COLO668 (cell line): ENCODE measurements at regions not wholly inside any gene's neighbourhood (a gene's known extent, or its start where the extent isn't known, plus 50 kb on each side); places are given as distances from the start of the nearest gene placed in this dataset.
A peak's percentile ranks its signal among the peaks of the same experiment; 100 is the strongest.
"Not testable (repeated sequence)": the region's sequence is repeated elsewhere in the genome, so short reads cannot be mapped to it uniquely, and the experiment has no call there.

Source experiments
- DNase-seq: peaks from one replicate; lab custom pipeline; 2025; ENCODE audit not compliant: unreplicated experiment; lab: John Stamatoyannopoulos, UW

DNA sequence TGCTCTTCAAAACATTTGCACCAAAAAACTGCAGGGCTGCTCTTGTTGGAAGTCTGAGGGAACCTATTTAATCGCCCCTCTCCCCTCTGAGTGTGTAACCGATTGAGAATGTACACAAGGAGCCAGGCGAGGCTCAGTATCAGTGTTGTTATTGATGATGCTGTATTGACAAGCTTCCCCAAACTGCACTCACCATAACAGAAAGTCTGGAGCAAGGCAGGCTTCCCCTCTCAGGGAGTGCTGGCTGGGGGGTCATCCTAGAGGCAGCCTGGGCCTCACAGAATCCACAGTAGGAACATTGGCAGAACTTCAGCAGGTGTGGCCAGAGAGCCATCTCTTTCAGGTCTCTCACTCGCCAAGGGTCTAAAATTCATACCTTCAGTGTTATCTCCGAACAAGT is 58.1 kb upstream of the TUNAR start:
- no peak for DNase-seq

DNA sequence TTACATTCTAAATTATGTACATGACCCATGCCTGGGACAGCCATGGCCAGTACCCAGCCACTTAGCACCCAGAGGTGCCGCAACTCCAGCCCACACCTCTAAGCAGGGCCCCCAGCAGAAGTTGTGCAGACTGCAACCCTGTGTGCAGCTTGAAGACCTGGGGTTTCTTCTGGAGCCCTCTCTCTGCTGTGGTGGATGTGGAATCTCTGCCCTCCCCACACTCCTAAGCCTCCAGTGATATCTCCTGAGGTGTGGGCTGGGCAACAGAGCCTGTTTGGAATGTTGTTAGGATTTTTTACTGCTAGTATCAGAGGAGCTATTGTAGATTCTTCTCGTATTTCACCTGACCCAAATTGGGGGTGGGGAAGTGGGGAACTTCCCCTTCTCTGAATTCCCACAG is 59.4 kb upstream of the TUNAR start:
- peak; percentile 76 for DNase-seq

DNA sequence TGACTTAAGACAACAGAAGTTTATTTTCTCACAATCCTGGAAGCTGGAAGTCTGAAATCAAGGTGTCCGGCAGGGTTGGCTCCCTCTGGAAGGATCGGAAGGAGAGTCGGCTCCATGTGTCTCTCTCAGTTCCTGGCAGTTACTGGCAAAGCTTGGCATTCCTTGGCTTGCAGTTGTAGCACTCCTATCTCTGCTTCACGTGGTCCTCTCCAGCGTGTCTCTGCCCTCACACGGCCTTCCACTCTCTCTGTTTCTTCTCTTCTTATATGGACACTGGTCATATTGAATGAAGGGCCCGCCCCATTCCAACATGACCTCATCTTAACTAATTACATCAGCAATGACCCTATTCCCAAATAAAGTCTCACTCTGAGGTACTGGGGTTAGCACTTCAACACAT is 60.1 kb upstream of the TUNAR start:
- no peak for DNase-seq

DNA sequence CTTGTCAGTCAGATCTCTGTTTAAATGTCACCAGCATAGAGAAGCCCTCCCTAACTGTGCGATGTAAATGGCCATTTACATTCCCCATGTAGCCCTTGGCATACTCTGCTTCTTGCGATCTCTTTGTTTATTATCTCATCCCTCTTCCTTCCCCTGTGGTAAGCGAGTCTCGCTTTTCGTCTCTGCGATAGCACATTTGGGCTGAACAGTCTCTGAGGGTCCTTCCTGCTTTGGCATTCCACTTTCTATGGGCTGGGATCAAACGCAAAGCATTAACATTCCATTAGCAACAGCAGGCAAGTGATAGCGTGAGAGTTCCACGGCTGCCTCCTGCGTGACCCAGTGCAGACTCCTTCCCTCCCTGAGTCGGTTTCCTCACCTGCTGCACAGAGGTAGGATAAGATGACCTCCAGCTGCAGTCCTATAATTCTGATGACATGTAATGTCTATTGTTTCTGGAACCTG is 61.4 kb upstream of the TUNAR start:
- DNase-seq, result no peak

DNA sequence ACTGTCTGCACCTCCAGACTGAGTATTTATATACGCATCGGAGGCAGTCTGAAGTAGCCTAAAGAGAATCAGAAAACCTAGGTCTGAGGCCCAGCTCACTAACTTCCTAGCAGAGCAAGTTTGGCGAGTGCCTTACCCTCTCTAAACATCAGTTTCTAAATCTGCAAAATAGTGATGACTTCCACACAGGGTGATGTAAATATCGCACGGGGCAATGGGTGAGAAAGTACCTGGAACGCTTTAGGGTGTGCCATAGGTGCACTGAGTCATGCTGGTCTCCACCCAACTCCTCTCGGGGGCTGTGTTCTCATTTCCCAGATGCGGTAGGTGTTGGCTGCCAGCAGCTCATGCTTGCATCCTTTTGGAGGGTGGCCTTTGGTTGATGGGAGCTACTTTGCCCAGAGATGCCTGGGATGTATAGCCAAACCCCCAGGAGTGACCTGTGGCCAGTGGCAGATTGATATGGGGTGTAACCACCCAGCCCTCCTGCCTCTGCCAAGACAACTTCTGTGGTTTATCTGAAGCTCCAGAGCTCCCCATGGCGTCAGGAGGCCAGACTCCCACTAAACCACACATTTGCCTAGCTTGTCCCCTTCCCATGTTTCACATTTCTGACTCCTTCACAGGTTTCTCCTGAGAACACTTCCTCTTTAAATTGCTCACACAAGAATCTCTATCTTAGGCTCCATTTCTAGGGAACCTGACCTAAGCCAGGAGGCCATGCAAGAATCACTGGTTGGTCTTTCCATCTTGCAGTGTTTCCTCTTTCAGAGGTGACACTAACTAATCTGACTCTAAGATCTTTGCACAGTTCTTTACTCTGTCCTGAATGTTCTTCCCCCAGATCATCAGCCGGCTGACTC is 62.0 kb upstream of the TUNAR start:
- no peak for DNase-seq

DNA sequence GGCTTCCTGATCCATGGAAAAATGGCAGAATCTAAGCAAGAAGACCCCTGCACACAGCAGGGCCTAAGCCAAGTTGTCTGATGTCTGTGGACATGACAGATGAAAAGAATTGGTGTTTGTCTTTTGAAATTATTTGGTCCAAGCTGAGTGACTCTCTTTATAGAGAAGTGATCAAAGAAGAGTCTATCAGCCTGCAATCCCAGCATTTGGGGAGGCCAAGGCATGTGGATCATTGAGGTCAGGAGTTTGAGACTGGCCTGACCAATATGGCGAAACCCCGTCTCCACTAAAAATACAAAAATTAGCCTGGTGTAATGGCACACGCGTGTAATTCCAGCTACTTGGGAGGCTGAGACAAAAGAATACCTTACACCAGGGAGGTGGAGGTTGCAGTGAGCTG is 64.8 kb upstream of the TUNAR start:
- DNase-seq, result no peak

DNA sequence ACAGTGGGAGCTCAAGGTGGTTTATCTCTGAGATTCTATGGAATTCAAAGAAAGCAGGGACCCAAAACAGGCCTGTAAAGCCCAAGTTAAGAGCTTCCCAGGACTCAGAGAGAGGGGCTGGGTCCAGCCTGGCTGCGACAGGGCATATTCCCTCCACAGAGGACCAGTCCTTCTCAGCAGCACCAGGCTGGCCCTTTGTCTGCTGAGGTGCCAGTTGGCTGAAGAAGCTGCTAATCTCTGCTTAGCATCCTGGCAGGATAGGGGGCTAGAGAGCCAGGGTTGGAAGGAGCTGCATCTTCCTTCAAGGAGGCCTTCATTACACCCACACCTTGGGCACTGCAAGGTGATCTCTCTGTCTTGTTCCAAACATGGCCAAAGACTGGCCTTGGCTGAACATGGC is 68.3 kb upstream of the TUNAR start:
- no peak for DNase-seq

DNA sequence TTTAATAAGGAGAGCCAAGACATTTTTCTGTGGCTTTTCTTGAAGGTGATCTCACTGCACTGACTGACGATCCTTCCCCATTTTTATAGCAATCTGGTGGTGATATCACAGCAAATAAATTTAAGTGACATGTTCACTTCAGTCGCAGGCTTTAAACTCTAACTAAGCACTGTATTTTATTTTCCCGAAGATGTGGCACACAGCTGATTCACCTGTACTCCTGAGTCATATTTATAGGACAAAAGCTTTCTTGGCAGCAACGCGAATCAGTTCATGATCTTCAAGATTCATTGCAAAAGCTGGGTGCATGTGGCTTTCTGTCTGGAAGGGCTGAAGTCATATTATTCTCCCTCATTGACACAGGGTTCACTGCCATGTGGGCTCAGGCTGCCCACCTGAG is 79.8 kb upstream of the TUNAR start:
- no peak for DNase-seq

DNA sequence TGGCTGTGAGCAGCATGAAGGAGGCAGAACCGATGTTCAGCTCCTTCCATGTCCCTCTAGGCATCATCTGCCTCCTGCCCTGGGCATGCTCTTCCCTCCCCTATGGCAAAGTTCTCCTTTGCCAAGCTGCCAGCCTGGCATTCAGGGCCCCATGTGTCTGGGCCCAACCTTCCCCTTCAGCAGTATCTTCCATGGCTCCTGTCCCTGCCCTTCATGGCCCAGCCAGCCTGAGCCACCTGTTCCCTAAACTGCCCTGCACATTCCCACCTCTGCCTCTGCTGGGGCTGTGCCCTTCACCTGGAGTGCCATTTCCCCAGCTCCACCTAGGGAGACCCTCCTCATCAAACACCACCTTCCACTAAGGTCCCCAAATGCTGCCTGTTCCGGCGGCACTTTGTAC is 74.0 kb upstream of the TCL1A start:
- DNase-seq, result no peak

DNA sequence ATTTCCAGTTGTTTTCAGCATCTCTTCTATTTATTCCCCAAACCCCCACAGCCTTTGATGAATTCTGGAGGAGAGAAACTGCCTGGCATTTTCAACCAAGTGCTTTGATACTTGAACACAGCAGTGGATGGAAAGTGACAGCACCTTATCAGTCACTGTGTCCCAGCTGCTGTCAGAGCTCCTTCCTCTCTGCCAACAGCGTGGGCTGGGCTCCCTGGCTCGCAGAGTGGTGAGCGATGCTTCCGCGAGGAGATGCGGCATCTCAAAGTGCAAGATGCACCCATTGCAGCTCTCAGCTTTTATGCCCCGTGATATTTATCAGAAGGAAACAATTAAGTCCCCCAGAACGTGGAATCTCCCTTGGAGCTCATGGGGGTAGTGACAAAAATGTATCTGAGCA is 72.6 kb upstream of the TCL1A start:
- DNase-seq, result no peak

DNA sequence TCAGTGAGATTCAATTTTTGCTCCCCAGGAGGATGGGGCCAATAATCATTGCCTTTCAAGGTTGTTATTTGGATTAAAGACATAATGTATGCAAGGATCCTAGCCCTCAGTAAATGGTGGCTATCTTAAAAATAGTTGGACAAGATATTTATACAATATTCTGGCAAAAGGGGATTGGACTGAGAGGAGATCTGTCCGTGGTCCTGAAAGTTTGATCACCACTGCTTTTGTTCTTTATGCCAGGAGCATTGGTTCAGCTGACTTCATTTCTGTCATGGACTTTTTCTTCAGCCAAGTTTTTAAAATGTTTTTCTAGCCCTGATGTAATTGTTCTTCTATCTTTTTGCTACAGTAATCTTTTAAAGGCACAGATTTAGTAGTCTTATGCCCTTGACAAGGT is 70.2 kb upstream of the TCL1A start:
- no peak for DNase-seq

DNA sequence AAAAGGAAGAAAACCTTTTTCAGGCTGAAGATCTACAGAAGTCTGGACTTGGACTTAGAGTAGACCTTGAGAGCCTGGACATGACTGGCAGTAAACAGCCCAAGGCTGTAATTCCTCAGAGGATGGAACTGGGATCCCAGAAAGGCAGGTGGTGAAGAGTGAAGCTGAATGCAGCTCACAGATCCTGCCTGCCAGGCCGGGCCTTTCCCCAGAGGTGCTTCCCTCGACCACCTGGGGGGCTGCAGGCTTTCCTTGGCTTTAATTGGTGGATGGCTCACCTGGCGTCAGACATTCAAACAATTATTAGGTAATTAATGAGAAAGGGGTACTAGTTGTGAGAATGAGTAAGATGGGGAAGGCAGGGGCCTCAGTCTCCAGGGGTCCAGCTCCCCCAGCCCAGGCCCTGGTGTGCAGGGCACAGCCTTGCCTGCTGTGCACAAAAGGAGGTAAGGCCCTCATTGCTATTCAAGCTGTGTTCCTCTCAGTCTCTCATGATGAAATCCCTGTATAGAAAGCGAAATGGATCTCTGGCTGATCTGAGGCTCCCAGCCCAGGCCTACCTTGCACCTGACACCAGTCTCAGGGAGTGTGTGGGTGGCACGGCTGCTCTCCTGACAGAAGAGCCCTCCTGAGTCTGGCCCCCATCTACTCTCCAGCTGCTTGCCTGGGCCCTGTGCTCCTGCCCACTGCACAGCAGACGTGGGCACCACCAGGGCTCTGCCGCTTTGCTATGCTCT is 63.0 kb upstream of the TCL1A start:
- DNase-seq, result no peak

DNA sequence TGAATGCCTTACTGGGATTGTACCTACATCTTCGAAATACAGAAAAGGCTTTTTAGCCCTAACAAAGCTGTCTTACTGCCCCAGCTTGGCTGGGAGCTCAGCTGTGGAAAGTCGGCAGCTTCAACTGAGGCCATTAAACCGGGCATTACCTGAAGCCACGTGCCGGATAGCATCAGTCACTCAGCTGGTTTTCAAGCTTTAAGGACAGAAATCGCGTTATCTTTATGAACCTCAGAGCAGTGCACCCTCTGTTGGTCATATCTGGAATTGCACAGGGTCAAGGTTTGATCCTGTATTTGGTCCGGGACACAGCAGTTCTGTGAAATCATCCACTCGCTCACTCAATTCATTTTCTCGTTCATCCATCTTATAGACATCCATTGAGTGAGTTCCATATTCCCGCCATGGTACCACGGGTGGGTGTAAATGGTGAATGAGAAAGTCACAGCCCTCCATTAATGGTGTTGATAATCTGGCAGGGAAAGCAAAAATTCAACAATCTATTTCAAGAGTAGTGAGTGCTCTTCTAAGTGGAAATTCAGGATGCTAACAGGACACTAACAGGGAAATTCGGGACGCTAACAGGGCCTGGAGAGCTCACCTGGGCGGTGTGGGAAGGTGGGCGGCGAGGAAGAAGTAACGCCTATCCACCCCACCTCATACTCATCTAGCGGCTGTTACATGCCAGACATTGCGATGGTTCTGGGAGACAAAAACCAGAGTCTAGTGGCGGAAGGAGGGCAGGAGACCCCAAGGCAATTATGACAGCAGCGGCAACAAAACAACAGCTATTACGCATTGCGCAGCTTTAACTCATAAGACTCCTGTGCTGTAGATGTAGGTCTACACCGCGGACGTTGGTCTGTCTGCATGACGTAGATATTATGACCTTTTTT is 60.6 kb upstream of the TCL1A start:
- DNase-seq, result peak; percentile 72

DNA sequence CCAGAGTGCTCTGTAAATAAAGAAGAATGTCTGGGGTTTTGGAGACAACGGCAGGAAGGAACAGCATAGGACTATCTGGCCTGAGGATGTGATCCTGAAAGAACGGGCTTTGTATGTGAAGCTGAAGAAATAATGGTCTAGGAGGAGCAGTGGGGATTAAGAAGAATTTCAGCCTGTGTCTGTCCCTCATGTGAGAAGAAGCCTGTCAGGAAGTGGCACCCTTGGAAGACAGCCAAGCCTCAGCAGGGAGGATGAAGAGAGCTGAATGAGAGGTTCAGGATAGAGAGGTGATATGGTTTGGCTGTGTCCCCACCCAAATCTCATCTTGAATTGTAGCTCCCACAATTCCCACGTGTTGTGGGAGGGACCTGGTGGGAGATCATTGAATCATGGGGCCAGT is 56.9 kb upstream of the TCL1A start:
- peak; percentile 77 for DNase-seq

DNA sequence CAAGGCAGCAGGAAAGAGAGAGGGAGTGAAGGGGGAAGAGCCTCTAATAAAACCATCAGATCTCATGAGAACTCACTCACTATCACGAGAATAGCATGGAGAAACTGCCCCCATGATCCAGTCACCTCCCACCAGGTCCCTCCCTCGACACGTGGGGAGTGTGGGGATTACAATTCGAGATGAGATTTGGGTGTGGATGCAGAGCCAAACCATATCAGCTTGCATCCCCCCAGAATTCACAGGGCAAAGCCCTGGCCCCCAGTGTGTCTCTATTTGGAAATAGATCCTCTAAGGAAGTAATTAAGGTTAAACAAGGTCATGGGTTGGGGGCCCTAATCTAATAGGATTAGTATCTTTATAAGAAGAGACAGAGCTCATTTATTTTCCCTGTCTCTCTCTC is 56.1 kb upstream of the TCL1A start:
- DNase-seq, result no peak

DNA sequence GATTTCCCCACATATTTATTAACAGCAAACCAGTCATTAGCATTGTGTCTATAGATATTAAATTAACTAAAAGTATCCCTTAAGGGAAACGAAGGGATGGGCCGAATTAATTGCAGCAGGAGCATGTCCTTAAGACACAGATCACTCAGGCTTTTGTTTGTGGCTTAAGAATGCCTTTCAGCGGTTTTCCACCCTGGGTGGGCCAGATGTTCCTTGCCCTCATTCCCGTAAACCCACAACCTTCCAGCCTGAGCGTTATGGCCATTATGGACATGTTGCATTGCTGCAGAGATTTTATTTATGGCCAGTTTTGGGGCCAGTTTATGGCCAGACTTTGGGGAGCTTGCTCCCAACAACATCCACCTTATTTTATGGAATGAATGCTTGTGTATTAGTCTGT is 55.5 kb upstream of the TCL1A start:
- not testable (repeated sequence) for DNase-seq

DNA sequence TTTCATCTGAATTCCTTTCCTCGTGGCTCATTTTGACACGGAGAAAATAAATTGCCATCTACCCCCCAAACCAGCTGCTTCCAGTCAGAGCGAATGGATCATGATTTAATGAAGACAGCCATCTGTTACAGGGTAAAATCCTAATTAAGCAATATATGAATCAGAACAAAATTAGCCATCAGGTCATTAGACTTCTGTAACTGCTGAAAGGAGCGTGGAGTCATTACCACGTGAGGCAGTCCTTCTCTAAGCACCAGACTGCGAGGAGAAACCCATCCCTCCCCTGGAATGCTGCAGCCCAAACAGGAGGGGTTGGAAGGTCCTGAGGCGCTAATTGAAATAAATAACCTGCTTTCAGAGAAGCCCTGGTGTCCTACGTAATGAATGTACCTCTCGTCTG is 51.1 kb upstream of the TCL1A start:
- no peak for DNase-seq

DNA sequence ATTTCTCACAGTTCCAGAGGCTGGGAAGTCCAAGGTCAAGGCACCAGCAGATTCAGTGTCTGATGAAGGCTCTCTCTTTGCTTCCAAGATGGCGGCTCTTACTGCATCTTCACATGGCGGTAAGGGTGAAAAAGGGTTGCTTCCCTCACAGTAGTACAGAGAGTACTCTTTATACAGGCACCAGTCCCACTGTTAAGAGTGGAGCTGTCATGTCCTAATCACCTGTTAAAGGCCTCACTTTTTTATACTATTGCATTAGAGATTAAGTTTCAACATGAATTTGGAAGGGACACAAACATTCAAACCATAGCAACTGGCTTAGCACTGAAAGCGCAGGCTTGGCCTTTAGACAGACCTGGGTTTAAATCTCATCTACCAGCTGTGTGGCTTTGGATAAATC is 50.0 kb upstream of the TCL1A start:
- DNase-seq, result no peak
